ENCODE measurements at regions not wholly inside any gene's neighbourhood (a gene's known extent, or its start where the extent isn't known, plus 50 kb on each side); places are given as distances from the start of the nearest gene placed in this dataset.

DNA sequence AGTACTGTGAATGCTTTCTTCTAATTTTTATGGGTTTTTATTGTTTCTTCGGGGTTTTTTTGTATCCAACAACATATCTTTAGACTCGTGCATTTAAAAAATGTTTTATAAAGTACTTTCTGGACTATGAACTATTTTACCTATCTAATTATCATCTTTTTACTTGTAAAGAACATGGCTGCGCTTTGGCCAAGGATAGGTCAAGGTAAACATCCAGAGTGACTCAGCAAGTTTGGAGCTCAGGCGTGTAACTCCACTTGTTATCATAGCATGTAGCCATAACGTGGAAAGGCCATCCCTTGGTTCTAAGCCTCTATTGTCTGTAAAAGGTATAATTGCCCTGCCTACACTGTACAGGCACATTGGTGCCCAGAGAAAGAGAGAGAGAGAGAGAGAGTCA lies 818.0 kb upstream of the GOT2 start:
- Histone ChIP-seq H3K27ac (no peak overlapping the region), H3K27me3 (no peaks in the 10 kb centered on the region), H3K4me1 (no peaks in the 10 kb centered on the region), H3K36me3 (replicated peaks in 1 of 2; ENCODE audit: insufficient read depth in 1 of 2, low read depth in 2 of 2) (no peaks in the 10 kb centered on the region), H3K4me3 (no peak overlapping the region), H3K9me3 (no peaks in the 10 kb centered on the region)
- no peak for TF ChIP-seq POLR2A (IDR thresholded peaks at IDR 0.05)
- TF ChIP-seq, protein P1, sequence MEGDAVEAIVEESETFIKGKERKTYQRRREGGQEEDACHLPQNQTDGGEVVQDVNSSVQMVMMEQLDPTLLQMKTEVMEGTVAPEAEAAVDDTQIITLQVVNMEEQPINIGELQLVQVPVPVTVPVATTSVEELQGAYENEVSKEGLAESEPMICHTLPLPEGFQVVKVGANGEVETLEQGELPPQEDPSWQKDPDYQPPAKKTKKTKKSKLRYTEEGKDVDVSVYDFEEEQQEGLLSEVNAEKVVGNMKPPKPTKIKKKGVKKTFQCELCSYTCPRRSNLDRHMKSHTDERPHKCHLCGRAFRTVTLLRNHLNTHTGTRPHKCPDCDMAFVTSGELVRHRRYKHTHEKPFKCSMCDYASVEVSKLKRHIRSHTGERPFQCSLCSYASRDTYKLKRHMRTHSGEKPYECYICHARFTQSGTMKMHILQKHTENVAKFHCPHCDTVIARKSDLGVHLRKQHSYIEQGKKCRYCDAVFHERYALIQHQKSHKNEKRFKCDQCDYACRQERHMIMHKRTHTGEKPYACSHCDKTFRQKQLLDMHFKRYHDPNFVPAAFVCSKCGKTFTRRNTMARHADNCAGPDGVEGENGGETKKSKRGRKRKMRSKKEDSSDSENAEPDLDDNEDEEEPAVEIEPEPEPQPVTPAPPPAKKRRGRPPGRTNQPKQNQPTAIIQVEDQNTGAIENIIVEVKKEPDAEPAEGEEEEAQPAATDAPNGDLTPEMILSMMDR (IDR thresholded peaks at IDR 0.05): no peak
- intact Hi-C loops (cut with DNase I): no loop called here
- no peak for DNase-seq
- ATAC-seq: no peak
- WGBS, 2 donors: 54 to 62% methylated on average over 5 of the region's 5 CpGs

DNA sequence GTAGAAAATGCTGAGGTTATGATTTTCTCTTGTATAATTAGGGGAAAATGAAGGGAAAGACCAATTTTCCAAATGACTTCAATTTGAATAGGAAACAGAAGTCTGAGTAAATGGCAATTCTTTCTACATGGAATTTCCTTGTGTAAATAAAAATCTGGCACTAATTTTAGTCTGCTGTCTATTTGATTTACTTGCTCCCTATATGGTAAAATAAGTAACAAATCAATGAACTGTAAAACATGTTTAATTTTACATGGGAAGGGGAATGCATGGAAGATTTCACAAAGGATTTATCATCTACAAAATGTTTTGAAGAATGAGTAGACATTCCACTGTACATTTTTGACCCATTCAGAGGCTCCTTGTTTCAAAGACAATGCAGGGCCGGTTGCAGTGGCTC lies 811.6 kb upstream of the GOT2 start:
- Histone ChIP-seq H3K4me3 (no peak overlapping the region), H3K27ac (no peak overlapping the region), H3K4me1 (no peaks in the 10 kb centered on the region), H3K9me3 (no peaks in the 10 kb centered on the region), H3K36me3 (replicated peaks in 1 of 2; ENCODE audit: insufficient read depth in 1 of 2, low read depth in 2 of 2) (no peaks in the 10 kb centered on the region), H3K27me3 (no peaks in the 10 kb centered on the region)
- no peak for DNase-seq
- ATAC-seq: no peak
- intact Hi-C loops (cut with DNase I): no loop called here
- TF ChIP-seq POLR2A (IDR thresholded peaks at IDR 0.05): no peak
- TF ChIP-seq, protein P1 (IDR thresholded peaks at IDR 0.05): no peak
- WGBS, 2 donors: 50 to 58% methylated on average over 1 of the region's 1 CpG

DNA sequence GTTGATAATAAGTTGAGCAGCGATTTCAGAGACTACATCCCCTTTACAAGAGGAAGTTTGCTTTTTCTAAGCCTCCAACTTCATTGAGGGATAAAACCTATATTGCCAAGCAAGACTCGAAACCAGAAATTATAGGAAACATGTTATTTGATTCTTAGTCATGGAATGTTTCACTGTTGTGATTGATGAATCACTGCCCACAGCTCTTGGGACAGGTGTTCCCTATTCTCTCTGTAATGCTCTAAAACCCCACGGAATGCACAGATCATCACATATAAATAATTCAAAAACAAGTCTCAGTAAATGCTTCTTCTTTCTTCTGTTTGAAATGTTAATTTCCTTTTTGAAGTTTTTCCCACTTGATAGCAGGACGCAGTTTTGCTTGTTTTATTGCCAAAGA lies 809.5 kb upstream of the GOT2 start:
- TF ChIP-seq POLR2A (IDR thresholded peaks at IDR 0.05): no peak
- TF ChIP-seq, protein P1 (IDR thresholded peaks at IDR 0.05): no peak
- Histone ChIP-seq H3K36me3 (replicated peaks in 1 of 2; ENCODE audit: insufficient read depth in 1 of 2, low read depth in 2 of 2) (no peaks in the 10 kb centered on the region), H3K27me3 (no peaks in the 10 kb centered on the region), H3K9me3 (no peaks in the 10 kb centered on the region), H3K27ac (no peak overlapping the region), H3K4me3 (no peak overlapping the region), H3K4me1 (no peaks in the 10 kb centered on the region)
- ATAC-seq (no peak), DNase-seq (no peak)
- 22 to 49% methylated on average over 4 of the region's 4 CpGs for WGBS, 2 donors
- intact Hi-C loops (cut with DNase I): no loop called here

DNA sequence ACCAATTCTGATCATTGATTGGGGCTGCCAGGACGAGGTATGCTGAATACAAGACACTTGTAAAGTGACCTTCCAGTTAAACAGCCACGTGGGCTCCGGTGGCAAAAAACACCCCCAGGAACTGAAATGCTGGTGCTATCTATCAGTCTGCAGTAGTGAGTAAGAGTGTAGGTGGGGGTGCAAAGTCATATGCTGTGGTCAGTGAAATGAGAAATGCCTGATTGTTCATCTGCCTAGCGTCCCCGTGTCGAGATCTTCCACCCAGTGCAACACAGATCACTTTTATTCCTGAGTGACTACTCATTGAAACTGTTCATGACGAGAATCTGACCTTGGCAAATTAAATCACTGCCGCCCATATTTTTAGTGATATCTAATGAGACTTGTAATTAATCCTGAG lies 806.5 kb upstream of the GOT2 start:
- Histone ChIP-seq H3K4me1 (no peaks in the 10 kb centered on the region), H3K4me3 (no peak overlapping the region), H3K27me3 (no peaks in the 10 kb centered on the region), H3K9me3 (no peaks in the 10 kb centered on the region), H3K36me3 (replicated peaks in 1 of 2; ENCODE audit: insufficient read depth in 1 of 2, low read depth in 2 of 2) (no peaks in the 10 kb centered on the region), H3K27ac (no peak overlapping the region)
- DNase-seq: no peak
- 45 to 48% methylated on average over 6 to 8 of the region's 8 CpGs for WGBS, 2 donors
- intact Hi-C loops (cut with DNase I): no loop called here
- TF ChIP-seq POLR2A (IDR thresholded peaks at IDR 0.05): no peak
- TF ChIP-seq, protein P1 (IDR thresholded peaks at IDR 0.05): no peak
- no peak for ATAC-seq

DNA sequence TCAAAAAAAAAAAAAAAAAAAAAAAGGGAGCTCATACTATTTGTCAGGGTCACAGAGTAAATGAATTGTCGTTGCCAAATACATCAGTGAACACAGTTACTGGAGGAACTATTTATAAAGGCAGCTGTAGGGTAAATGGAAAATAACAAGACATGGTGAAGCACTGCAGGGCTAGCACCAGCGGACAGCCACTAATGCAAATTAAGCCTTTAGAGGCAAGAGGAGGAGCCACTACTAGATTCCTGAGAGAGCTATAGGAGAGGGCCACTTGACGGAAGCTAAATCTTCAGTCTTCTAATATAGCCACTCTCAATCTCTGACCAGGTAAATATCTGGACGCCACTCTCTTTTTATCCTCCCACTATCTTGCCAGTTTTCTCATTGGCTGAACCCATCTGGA lies 801.2 kb upstream of the GOT2 start:
- Histone ChIP-seq H3K27me3 (no peaks in the 10 kb centered on the region), H3K4me1 (no peaks in the 10 kb centered on the region), H3K36me3 (replicated peaks in 1 of 2; ENCODE audit: insufficient read depth in 1 of 2, low read depth in 2 of 2) (no peaks in the 10 kb centered on the region), H3K27ac (no peak overlapping the region), H3K9me3 (no peaks in the 10 kb centered on the region), H3K4me3 (no peak overlapping the region)
- no peak for TF ChIP-seq POLR2A (IDR thresholded peaks at IDR 0.05)
- TF ChIP-seq, protein P1 (IDR thresholded peaks at IDR 0.05): no peak
- no peak for ATAC-seq
- no peak for DNase-seq
- WGBS, 2 donors: 62 to 70% methylated on average over 4 of the region's 4 CpGs
- intact Hi-C loops (cut with DNase I): no loop called here
